Colonic mucosa (tissue), 4 donors: ENCODE measurements at regions not wholly inside any gene's neighbourhood (a gene's known extent, or its start where the extent isn't known, plus 50 kb on each side); places are given as distances from the start of the nearest gene placed in this dataset.

Experiments
- DNase-seq: peaks from one replicate; pipeline ENCODE4 v3.0.0-alpha.2; 2020
- H3K27ac ChIP-seq: fragments of 200-600 bp; one replicate; pipeline ENCODE4 v1.8.0; 2021
- H3K27me3 ChIP-seq: fragments of 200-600 bp; one replicate; pipeline ENCODE4 v1.8.0; 2021
- H3K36me3 ChIP-seq: fragments of 200-600 bp; one replicate; pipeline ENCODE4 v1.8.0; 2021
- H3K4me1 ChIP-seq: fragments of 200-600 bp; one replicate; pipeline ENCODE4 v1.8.0; 2021; ENCODE audit warnings: mild to moderate bottlenecking
- H3K4me3 ChIP-seq: fragments of 200-600 bp; one replicate; pipeline ENCODE4 v1.8.0; 2021
- H3K9ac ChIP-seq, 2 donors: one replicate each; pipeline ENCODE4 v1.7.0; 2013; ENCODE audit warnings: control low read depth in 2 of 2, low read depth in 2 of 2, low read length in 2 of 2
- H3K9me3 ChIP-seq: fragments of 200-600 bp; one replicate; pipeline ENCODE4 v1.8.0; 2021
- intact Hi-C: fragments of 100-400 bp; cut with DNase I; formaldehyde crosslinking; loops from one replicate; pipeline ENCODE4 v1.14.1; 2022
- TF ChIP-seq, protein P1 (sequence below): fragments of 200-600 bp; IDR thresholded peaks from one replicate; pipeline ENCODE4 v1.8.0; 2022; ENCODE audit warnings: antibody characterized with exemption, mild to moderate bottlenecking
- donor health status: healthy.
- donor health status: DM: no; HTN: no; CAD: no.
- donor health status: DM: no; HTN: no; CAD: no.

DNA sequence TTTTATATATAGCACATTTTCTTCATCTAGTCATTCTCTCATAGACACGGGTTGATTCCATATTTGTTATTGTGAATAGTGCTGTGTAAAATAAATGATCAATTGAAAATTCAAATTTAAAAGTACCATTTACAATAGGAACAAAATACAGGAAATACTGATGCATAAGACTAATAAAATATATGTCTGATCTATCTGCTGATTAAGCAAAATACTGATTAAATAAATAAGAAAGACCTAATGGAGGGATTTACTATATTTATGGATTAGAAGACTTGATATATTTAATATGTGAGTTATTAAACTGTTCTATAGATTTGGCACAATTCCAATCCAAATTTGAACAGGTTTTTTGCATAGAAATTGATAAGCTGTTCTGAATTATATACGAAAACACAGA, 1044.8 kb upstream of the ADGRL2 start:
- intact Hi-C loops, result no loop called here
- Histone ChIP-seq H3K9me3 (no peaks in the 10 kb centered on the region), H3K9ac (no peak overlapping the region), H3K27ac (no peak overlapping the region), H3K4me1 (no peaks in the 10 kb centered on the region), H3K36me3 (no peaks in the 10 kb centered on the region), H3K4me3 (no peak overlapping the region), H3K27me3 (no peaks in the 10 kb centered on the region)
- TF ChIP-seq, protein P1, sequence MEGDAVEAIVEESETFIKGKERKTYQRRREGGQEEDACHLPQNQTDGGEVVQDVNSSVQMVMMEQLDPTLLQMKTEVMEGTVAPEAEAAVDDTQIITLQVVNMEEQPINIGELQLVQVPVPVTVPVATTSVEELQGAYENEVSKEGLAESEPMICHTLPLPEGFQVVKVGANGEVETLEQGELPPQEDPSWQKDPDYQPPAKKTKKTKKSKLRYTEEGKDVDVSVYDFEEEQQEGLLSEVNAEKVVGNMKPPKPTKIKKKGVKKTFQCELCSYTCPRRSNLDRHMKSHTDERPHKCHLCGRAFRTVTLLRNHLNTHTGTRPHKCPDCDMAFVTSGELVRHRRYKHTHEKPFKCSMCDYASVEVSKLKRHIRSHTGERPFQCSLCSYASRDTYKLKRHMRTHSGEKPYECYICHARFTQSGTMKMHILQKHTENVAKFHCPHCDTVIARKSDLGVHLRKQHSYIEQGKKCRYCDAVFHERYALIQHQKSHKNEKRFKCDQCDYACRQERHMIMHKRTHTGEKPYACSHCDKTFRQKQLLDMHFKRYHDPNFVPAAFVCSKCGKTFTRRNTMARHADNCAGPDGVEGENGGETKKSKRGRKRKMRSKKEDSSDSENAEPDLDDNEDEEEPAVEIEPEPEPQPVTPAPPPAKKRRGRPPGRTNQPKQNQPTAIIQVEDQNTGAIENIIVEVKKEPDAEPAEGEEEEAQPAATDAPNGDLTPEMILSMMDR, result no peak
- DNase-seq, result no peak

DNA sequence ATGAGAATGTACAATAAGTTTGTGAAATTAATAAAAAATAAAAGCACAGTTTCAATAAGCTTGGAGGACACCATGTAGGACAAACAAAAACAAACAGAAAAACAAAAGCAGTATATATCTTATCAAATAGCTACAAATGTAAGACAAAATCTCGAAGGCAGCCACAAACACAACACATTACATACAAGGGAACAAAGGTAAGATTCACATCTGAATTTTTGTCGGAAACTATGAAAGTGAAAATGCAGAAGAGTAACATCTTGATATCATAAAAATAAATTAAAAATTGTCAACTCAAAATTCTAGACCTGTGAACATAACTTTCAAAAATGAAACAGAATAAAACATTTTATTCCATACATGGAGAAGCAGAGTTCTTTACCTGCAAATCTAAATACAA, 1049.5 kb upstream of the ADGRL2 start:
- Histone ChIP-seq H3K27me3 (no peaks in the 10 kb centered on the region), H3K9me3 (no peaks in the 10 kb centered on the region), H3K27ac (no peak overlapping the region), H3K4me3 (no peak overlapping the region), H3K9ac (no peak overlapping the region), H3K4me1 (no peaks in the 10 kb centered on the region), H3K36me3 (no peaks in the 10 kb centered on the region)
- TF ChIP-seq, protein P1, result no peak
- intact Hi-C loops, result no loop called here
- no peak for DNase-seq

DNA sequence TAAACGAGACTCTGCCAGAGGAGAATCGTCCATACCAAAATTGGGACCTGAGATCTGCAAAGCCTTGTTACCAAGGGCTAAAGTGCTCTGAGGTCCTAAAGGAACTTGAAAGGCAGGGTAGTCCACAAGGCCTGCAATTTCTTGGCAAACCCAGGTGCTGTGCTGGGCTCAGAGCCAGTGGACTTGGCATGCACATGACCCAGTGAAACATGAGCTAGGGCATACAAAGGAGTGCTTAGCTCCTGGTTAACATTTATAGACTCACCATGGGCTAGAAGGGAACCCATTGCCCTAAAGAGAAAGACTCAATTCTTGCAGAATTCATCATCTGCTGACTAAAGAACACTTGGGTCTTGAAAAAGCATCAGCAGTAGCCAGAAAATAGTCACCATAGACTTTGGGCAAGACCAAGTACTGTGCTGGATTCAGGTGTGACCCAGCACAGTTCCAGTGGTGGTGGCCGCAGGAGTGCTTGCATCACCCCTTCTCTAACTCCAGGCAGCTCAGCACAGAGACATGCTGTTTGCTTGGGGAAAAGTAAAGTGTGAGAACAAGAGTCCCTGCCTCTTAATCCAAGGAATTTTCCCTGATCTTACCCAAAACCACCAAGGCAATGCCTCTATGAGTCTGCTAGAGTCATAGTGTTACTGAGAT, 1069.4 kb upstream of the ADGRL2 start:
- TF ChIP-seq, protein P1, result no peak
- intact Hi-C loops, result no loop called here
- Histone ChIP-seq H3K4me1 (no peaks in the 10 kb centered on the region), H3K27ac (no peak overlapping the region), H3K9ac (no peak overlapping the region), H3K4me3 (no peak overlapping the region), H3K9me3 (no peaks in the 10 kb centered on the region), H3K36me3 (no peaks in the 10 kb centered on the region), H3K27me3 (no peaks in the 10 kb centered on the region)
- no peak for DNase-seq

DNA sequence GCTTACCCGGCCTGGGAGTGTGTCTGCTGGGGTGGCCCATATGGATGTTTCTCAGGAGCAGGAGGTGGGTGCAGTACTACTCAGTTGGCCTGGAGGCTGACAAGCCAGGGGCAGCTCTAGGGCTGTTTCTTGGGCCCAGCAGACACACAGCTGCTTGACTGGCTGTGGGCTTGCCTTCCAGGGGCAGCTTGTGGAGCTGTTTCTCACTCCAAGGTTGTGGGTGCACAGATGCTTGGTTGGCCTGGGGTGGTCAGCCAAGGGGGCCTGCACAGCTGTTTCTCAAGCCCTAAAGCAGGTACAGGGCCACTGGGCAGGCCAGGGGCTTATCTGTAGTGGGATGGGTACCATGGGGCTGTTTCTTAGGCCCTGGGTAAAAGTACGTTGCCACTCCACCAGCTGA, 1078.1 kb upstream of the ADGRL2 start:
- intact Hi-C loops, result no loop called here
- TF ChIP-seq, protein P1, result no peak
- H3K9me3 ChIP-seq, result no peaks in the 10 kb centered on the region
- H3K4me3 ChIP-seq, result no peak overlapping the region
- no peaks in the 10 kb centered on the region for H3K27me3 ChIP-seq
- no peaks in the 10 kb centered on the region for H3K4me1 ChIP-seq
- no peaks in the 10 kb centered on the region for H3K36me3 ChIP-seq
- H3K9ac ChIP-seq, result no peak overlapping the region
- DNase-seq, result no peak
- no peak overlapping the region for H3K27ac ChIP-seq

DNA sequence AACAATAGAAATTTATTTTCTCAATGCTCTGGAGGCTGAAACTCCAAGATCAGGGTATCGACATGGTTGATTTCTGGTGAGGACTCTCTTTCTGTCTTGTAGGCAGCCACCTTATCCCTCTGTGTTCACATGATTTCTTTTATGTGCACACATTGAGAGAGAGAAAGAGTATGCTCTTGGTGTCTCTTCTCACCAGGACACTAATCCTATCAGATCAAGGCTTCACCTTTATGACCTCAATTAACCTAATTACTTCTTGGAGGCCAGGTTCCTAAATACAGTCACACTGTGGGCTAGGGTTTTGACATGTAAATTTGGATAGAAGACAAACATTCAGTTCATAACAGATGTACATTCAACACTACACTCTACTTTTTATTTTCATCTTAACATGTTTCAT, 1094.2 kb upstream of the ADGRL2 start:
- no peak for DNase-seq
- no peaks in the 10 kb centered on the region for H3K36me3 ChIP-seq
- no peaks in the 10 kb centered on the region for H3K4me1 ChIP-seq
- no peak overlapping the region for H3K4me3 ChIP-seq
- intact Hi-C loops, result no loop called here
- TF ChIP-seq, protein P1, result no peak
- no peaks in the 10 kb centered on the region for H3K27me3 ChIP-seq
- no peaks in the 10 kb centered on the region for H3K9me3 ChIP-seq
- no peak overlapping the region for H3K27ac ChIP-seq
- H3K9ac ChIP-seq, result no peak overlapping the region
